KMS-11 (cell line): ENCODE measurements at regions not wholly inside any gene's neighbourhood (a gene's known extent, or its start where the extent isn't known, plus 50 kb on each side); places are given as distances from the start of the nearest gene placed in this dataset.

ENCODE experiments used
- H2AFZ ChIP-seq: fragments of 200-600 bp; sonication (generic); 2 replicates; pipeline ENCODE4 v1.6.1; 2016; ENCODE audit warnings: antibody characterized with exemption, mixed run types, low read depth
- H3K27ac ChIP-seq: fragments of 200-600 bp; sonication (generic); 2 replicates; pipeline ENCODE4 v1.6.1; 2016; ENCODE audit warnings: mild to moderate bottlenecking, mixed run types
- H3K27me3 ChIP-seq: fragments of 200-600 bp; sonication (generic); 2 replicates; pipeline ENCODE4 v1.6.1; 2017; ENCODE audit warnings: mild to moderate bottlenecking, low read depth, mixed run types, moderate library complexity; ENCODE audit not compliant: insufficient read depth
- H3K36me3 ChIP-seq: fragments of 200-600 bp; sonication (generic); 2 replicates; pipeline ENCODE4 v1.6.1; 2017; ENCODE audit warnings: mild to moderate bottlenecking, mixed run types; ENCODE audit not compliant: insufficient read depth
- H3K4me1 ChIP-seq: fragments of 200-600 bp; sonication (generic); 2 replicates; pipeline ENCODE4 v1.6.1; 2016; ENCODE audit warnings: mild to moderate bottlenecking, low read depth, mixed run types; ENCODE audit not compliant: poor library complexity, severe bottlenecking
- H3K4me2 ChIP-seq: fragments of 200-600 bp; sonication (generic); 2 replicates; pipeline ENCODE4 v1.7.0; 2016; ENCODE audit warnings: mild to moderate bottlenecking, mixed run types
- H3K4me3 ChIP-seq: fragments of 200-600 bp; sonication (generic); IDR thresholded peaks from 2 replicates; pipeline ENCODE4 v1.6.1; 2017; ENCODE audit warnings: low read depth, low read length, mixed read lengths; ENCODE audit not compliant: insufficient read depth
- H3K79me2 ChIP-seq: fragments of 200-600 bp; sonication (generic); 2 replicates; pipeline ENCODE4 v1.6.1; 2016; ENCODE audit warnings: low read depth, mixed run types; ENCODE audit not compliant: insufficient read depth
- H3K9ac ChIP-seq: fragments of 200-600 bp; sonication (generic); 2 replicates; pipeline ENCODE4 v1.6.1; 2016; ENCODE audit warnings: mild to moderate bottlenecking, mixed run types
- H4K20me1 ChIP-seq: fragments of 200-600 bp; sonication (generic); 2 replicates; pipeline ENCODE4 v1.6.1; 2016; ENCODE audit warnings: mild to moderate bottlenecking, mixed run types; ENCODE audit not compliant: insufficient read depth
- TF ChIP-seq, protein P1 (sequence below): fragments of 200-600 bp; sonication (generic); conservative IDR thresholded peaks from 2 replicates; pipeline ENCODE4 v1.6.1; 2017; ENCODE audit warnings: low read depth, mild to moderate bottlenecking, antibody characterized with exemption, low read length, moderate library complexity, mixed read lengths

DNA sequence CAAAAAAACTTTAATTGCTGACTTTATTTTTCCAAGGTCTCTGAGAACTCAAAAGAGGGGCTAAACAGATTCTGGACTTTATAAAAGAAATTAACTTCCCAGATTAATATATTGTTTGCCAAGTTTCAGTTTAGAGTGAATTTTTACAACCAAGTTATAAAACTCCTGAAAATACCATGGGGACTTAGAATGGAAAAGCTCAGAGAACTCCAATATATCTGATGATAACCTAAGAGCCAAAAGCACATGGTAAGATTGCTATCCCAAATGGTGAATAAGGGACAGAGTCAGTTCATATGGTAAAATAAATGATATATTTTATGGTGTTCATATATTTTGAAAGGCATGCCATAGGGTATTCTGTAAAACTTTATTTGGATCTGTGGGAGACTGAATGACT, 470.9 kb downstream of the TTLL7 start:
- Histone ChIP-seq H4K20me1 (no peaks in the 10 kb centered on the region), H3K27me3 (no peaks in the 10 kb centered on the region), H3K4me1 (no peaks in the 10 kb centered on the region), H2AFZ (no peak overlapping the region), H3K79me2 (no peaks in the 10 kb centered on the region), H3K4me3 (no peak overlapping the region), H3K36me3 (no peaks in the 10 kb centered on the region), H3K4me2 (no peak overlapping the region), H3K27ac (no peak overlapping the region), H3K9ac (no peak overlapping the region)
- TF ChIP-seq, protein P1, sequence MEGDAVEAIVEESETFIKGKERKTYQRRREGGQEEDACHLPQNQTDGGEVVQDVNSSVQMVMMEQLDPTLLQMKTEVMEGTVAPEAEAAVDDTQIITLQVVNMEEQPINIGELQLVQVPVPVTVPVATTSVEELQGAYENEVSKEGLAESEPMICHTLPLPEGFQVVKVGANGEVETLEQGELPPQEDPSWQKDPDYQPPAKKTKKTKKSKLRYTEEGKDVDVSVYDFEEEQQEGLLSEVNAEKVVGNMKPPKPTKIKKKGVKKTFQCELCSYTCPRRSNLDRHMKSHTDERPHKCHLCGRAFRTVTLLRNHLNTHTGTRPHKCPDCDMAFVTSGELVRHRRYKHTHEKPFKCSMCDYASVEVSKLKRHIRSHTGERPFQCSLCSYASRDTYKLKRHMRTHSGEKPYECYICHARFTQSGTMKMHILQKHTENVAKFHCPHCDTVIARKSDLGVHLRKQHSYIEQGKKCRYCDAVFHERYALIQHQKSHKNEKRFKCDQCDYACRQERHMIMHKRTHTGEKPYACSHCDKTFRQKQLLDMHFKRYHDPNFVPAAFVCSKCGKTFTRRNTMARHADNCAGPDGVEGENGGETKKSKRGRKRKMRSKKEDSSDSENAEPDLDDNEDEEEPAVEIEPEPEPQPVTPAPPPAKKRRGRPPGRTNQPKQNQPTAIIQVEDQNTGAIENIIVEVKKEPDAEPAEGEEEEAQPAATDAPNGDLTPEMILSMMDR = no peak

DNA sequence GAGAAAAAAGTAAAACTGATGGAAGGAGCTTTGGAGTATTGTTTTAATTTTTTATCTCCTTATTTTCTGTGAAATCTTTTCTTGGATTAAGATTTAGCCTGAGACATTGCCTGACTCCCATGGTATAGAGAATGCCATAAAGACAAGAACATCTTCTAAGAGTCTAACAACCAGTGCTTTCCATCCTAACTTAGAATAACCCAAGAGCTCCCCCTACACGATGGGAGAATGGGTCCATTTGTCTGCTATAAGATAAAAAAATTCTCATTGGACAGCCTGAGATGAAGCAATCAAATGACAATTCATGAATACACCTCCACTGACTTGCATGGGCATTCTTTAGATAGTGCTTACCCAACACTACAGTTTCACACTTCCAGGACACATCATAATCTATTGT, 478.1 kb downstream of the TTLL7 start:
- Histone ChIP-seq H3K9ac (no peak overlapping the region), H3K79me2 (no peaks in the 10 kb centered on the region), H3K36me3 (no peaks in the 10 kb centered on the region), H2AFZ (no peak overlapping the region), H3K4me2 (no peak overlapping the region), H3K4me3 (no peak overlapping the region), H3K27me3 (no peaks in the 10 kb centered on the region), H3K4me1 (no peaks in the 10 kb centered on the region), H4K20me1 (no peaks in the 10 kb centered on the region), H3K27ac (no peak overlapping the region)
- TF ChIP-seq, protein P1 = no peak

DNA sequence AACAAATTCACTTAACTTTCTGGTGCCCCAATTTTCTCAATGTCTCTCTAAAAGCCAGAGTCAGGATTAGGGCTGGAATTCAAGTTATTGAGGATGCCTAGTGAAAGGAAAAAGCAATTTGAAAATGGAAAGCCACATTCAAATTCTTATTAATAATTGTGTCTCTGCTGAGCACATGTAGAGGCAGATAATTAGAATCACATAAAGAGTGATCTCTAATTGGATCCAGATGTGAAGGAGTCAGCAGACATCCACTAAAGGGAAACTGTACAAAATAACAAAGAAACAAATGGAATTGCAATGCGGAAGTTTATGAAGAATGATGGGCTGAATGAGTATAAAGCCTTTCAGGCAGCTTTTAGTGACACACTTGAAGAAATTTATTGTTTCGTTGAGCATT, 482.6 kb downstream of the TTLL7 start:
- Histone ChIP-seq H3K27ac (no peak overlapping the region), H3K9ac (no peak overlapping the region), H3K79me2 (no peaks in the 10 kb centered on the region), H3K4me3 (no peak overlapping the region), H3K4me2 (no peak overlapping the region), H3K4me1 (no peaks in the 10 kb centered on the region), H2AFZ (no peak overlapping the region), H3K36me3 (no peaks in the 10 kb centered on the region), H3K27me3 (no peaks in the 10 kb centered on the region), H4K20me1 (no peaks in the 10 kb centered on the region)
- TF ChIP-seq, protein P1 = no peak

DNA sequence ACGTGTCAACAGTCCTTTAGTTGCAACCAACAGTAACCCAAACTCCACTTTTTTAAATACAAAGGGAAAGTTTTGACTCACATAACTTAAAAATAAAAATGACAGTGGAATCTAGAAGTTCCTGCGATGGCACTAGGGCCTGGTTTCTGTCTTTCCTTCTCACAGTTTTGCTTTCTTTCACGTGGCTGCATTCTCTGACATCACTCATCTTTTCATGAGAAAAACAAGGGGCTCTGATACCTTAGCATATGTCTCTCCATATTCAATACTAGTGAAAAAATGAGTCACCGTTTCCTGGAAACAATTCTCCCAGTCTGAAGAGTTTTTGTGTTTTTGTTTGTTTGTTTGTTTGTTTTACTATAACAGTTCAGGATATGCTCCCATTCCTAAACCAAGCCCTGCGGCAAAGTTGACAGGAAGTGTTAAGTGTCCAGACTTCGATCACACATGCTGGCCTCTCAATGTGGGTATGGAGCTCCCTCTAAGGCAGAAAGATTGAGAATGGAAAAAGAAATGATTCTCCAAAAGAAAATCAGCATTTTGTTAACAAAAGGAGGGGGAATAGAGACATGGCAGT, 483.3 kb downstream of the TTLL7 start:
- TF ChIP-seq, protein P1 = no peak
- no peaks in the 10 kb centered on the region for H4K20me1 ChIP-seq
- no peak overlapping the region for H3K9ac ChIP-seq
- no peaks in the 10 kb centered on the region for H3K27me3 ChIP-seq
- no peak overlapping the region for H3K4me3 ChIP-seq
- H2AFZ ChIP-seq = no peak overlapping the region
- H3K4me1 ChIP-seq = no peaks in the 10 kb centered on the region
- H3K79me2 ChIP-seq = no peaks in the 10 kb centered on the region
- no peak overlapping the region for H3K27ac ChIP-seq
- H3K4me2 ChIP-seq = no peak overlapping the region
- no peaks in the 10 kb centered on the region for H3K36me3 ChIP-seq
